Tongue (tissue), 1 donor: ENCODE measurements at regions not wholly inside any gene's neighbourhood (a gene's known extent, or its start where the extent isn't known, plus 50 kb on each side); places are given as distances from the start of the nearest gene placed in this dataset.
"Not testable (repeated sequence)": the region's sequence is repeated elsewhere in the genome, so short reads cannot be mapped to it uniquely, and the experiment has no call there.

Source experiments
- DNase-seq: peaks from one replicate; pipeline ENCODE4 v3.0.0-alpha.2; 2015

DNA sequence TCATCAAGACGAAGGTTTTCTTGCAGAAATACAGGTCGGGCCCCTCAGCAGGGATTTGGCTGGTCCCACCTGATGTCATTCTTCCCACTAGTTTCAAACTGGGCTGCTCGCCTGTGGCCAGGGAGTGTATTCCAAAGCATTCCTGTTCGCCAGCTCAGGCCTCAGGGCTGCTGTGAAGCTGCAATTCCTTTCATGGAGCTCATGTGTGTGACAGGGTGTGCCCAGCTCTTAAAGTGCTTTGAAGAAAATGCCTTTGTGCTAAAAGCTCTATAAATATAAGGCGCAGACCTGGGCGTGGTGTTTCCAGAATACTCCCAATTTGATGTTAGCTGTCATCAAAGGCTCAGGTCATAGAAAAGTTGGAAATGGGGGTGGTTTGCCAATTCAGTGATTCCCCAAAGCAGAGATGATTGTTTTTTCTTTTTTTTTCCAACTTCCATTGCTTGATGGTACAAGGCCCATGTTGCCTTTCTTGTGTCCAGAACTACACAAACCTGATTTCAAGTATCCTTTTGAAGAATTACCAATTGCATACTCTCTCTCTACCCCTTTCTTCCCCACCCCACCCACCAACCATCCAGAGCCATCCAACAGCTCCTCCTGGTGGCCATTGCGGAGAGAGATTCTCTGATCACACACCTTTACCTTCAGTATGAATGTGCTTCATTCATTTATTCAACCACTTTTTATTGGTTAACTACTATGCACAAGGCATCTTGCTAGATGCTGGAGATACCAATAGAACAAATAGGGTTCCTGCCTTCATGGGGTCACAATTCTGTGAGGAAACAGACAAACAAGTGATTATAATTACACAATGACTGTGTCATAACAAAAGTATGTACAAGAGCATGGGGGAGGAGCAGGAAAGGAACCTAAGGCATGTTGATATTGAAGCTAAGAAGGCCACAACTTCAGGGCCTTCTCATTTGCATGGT, 297.3 kb upstream of the LYZL1 start:
- DNase-seq = peak; percentile 64

GRCh38 chr10:28993056-28993455, 295.8 kb upstream of the LYZL1 start:
- DNase-seq = no peak

DNA sequence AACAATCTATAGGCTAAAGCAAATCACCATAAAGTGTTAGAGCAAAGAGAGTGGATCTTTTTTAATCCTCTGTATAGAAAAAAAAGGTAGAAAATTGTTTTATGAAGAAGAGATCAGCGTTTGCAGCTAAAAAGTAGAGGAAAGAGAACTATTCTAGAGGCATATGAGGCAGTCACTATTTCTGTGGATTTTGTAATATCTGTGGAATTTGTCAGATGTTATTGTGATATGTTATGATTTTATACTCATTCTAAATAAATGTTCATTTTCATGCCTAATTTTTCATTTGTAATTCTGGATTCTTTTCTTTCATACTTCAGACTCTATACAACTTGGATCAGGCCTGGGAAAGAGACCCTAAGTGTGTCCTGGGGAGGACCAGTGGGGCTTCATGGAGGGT, 295.0 kb upstream of the LYZL1 start:
- DNase-seq = no peak

DNA sequence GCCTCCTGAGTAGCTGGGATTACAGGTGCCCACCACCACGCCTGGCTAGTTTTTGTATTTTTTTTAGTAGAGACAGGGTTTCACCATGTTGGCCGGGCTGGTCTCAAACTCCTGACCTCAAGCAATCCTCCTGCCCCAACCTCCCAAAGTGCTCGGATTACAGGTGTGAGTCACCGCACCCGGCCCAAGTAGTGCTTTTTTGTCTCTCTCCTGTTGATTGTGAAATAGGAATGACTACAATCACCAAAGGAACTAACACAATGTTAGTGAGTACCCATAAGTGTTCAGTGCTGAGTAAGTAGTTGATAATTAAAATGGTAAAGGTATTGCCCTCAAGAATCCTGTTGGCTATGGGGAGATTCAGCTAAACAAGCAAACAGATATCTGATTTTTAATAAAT, 294.1 kb upstream of the LYZL1 start:
- DNase-seq = not testable (repeated sequence)

GRCh38 chr10:28995497-28995896, 293.4 kb upstream of the LYZL1 start:
- no peak for DNase-seq

- DNase-seq = no peak
These were observed 292.5 kb upstream of the LYZL1 start for GRCh38 chr10:28996345-28996744.

- no peak for DNase-seq
These were observed 291.8 kb upstream of the LYZL1 start for GRCh38 chr10:28996947-28997551.

- DNase-seq = no peak
These were observed 291.1 kb upstream of the LYZL1 start for GRCh38 chr10:28997734-28998133.

DNA sequence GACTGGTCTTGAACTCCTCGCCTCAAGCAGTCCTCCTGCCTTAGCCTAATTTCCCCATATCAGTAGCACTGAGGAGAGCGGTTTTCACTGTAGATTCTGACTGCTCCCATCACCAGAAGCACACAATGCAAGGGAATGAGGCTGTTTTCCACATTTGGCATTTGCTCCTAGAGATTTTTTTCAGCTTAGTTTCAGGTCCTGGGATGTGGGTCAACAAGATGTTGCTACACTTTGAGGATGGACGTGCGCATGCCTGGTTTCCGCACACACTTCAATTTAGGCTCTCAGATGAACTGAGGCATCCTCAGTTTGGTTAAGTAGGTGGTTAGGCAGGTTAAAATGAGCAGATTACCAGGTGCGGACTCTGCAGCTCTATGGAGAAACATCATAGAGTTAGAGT, 287.1 kb upstream of the LYZL1 start:
- no peak for DNase-seq

DNA sequence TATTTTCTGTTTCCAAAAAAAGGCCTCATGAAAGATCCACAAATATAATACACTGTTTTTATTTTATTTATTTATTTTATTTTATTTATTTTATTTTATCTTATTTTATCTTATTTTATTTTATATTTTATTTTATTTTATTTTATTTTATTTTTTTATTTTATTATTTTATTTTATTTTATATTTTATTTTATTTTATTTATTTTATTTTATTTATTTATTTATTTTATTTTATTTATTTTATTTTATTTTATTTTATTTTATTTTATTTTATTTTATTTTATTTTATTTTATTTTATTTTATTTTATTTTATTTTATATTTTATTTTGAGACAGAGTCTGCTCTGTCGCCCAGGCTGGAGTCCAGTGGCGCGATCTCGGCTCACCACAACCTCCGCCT, 285.9 kb upstream of the LYZL1 start:
- not testable (repeated sequence) for DNase-seq

- no peak for DNase-seq
These were observed 282.9 kb upstream of the LYZL1 start for GRCh38 chr10:29005988-29006387.

DNA sequence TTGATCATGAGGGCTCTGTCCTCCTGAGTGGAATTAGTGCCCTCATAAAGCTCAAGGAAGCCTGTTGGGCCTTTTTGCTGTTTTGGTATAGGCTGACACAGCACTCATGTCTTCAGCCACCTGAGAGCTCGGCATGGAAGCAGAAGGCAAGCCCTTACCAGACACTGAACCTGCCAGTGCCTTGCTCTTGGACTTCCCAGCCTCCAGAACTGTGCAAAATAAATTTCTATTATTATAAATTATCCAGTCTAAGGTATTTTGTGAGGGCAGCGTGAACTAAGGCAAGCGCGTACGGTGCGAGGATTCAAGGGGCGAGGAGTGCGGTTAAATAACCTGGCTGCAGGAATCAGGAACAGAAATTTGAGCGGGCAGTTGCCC, 281.5 kb upstream of the LYZL1 start:
- DNase-seq = no peak

DNA sequence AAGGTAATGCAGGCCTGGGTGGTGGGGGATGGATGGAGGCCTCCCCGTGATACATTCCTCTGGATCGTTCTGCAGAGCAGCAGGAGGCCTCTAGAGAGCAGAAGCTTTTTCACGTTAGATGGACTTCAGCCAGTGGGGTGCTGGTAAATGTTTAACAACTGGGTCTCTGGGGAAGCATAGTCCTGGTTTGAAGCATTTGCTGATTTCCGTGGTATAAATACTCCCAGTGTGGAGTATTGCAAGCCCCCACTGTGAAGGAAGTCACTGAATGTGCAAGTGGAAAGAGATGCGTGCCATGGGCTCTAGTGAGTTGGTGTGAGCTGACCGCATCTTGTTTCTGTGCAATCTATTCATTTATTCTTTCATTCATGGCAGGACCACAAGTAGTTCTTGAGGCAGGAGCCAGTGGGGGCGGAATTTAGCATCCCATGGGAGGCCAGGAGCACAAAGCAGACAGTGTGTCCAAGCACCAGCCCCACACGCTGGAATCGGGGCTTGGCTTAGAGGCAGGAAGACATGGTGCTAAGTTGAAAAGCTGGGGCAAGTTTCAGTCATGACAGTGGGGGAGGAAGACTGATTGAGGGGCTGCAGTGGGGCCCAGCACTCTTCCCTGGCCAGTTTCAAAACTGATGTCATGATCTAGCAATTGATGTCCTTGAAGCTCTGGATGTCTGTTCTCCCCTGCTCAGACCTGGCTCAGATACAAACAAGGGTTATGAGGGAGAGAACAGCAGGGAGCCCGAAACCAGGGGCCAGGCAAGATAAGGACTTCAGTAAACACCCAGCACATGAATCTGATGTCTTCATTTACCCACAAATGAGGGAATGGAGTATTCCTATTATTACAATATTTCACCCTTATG, 280.9 kb upstream of the LYZL1 start:
- DNase-seq = peak; percentile 38

GRCh38 chr10:29009464-29009863, 279.4 kb upstream of the LYZL1 start:
- DNase-seq = no peak

DNA sequence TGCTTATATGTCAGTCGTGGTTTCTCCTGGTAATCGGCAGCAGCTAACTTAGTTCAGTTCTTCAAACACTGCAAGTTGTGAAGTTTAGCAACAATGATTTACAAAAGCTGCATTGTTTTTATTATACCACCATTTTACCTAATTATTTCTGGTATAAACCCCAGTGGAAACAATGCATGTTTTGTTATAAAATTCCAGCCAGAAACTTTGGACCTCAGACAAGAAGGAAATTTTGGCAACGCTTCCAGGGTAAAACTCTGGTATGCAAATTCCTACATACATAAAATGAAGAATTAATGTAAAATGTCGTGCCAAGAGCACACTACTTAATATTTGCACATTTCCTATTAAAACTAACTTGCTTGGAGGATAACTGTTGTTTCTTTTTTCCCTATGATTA, 277.4 kb upstream of the LYZL1 start:
- peak; percentile 36 for DNase-seq

DNA sequence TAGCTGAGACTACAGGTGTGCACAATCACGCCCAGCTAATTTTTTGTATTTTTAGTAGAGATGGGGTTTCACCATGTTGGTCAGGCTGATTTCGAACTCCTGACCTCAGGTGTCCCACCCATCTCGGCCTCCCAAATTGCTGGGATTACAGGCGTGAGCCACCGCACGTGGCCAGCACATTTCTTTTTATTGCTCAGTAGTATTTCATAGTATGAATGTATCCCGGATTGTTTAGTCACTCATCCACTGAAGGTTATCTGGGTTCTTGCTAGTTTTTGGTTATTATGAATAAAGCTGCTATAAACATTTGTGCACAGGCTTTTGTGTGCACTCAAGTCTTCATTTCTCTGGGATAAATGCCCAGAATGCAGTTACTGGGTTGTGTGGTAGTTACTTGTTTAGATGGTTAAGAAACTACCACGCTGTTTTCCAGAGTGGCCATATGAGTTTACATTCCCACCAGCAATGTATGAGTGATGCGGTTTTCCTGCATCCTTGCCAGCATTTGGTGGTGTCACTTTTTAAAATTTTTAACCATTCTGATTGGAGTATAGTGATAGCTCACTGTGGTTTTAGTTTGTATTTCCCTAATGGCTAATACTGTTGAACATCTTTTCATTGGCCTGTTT, 275.8 kb upstream of the LYZL1 start:
- no peak for DNase-seq

DNA sequence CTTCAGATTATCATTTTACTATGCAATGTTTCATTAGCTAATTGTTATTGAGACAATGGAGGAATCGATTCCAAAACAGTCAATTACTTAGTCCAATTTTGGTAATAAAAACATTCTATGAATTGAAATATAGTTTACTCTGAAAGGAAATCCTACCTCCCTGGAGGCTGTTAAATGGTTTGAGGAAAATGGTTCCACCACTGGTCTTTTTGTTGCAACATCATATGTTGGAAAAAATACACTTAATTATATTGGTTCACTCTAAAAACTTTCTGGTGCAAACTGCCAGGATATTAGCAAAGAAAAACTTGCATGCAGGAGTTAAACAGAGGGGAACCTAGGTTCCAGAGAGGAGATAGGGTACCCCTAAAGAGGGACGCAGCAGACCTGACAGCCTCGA, 267.3 kb upstream of the LYZL1 start:
- DNase-seq = no peak

GRCh38 chr10:29022513-29022912, 266.4 kb upstream of the LYZL1 start:
- no peak for DNase-seq

- no peak for DNase-seq
These were observed 265.2 kb upstream of the LYZL1 start for GRCh38 chr10:29023678-29024077.

DNA sequence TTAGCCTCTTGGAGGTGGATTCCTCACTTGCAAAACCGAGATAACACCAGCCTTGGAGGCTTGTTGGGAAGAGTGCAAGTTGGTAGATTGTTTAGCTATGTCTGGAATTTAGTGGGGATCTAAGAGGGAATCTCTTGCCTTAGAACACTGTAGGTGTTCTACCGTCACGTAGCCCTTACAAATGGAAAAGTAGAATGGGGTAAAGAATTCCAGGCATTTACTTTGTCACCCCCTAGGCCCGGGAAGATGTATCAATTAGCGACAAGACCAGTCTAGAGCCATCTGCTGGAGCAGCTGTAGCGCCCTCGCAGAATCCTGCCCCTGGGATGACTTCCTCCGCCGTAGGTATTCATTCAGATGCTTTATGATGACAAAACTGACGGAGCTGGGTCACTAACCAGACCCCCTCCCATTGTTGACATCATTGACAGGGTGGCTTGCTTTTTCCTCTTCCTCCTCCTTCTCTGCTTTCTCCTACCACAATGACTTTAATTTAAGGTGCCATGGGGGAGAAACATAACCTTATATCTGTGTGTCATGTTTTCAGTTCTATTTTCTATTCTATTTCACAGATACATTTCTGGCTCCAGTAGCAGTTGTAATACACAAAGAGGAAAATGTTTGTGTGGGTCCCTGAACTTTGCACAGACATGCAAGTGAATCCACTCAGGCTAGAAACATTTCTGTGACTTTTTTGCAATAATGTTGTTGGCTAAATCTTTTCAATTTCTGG, 262.6 kb upstream of the LYZL1 start:
- DNase-seq = no peak

DNA sequence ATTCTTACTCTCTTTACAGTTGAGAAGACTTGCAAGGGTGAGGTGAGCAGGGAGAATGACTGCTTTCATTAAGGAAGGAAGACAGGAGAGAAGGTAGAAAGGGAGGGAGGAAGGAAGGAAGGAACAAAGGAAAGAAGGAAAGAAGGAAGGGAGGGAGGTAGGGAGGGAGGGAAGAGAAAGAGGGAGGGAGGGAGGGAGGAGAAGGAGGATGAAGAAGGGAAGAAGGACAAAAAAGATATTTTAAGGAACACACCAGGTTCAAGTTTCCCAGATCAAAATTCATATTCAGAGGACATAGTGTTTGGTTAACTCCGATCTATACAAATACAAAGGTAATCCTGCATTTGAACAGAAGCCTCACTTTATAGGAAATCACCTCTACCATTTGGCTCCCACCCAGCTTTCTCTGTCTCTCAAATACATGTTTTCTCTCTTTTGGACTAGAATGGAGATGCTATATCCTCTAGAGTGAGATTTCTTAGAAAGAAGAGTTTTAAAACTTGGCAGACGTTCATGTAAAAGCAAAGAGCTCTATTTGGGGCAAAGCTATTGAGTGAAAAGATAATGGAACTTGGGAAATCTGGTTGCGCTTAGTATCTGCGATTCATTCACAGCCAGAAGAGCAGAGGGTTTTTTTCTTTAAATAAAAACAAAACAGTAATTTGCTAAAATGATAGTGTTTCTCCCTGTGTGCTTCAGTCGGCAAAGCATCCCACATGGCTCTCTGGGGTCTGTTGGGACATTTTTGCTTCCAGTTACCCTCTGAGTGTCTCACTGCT, 261.9 kb upstream of the LYZL1 start:
- DNase-seq = peak; percentile 13
